Colonic mucosa (tissue), 4 donors: ENCODE measurements at regions not wholly inside any gene's neighbourhood (a gene's known extent, or its start where the extent isn't known, plus 50 kb on each side); places are given as distances from the start of the nearest gene placed in this dataset.

Experiments used
- DNase-seq: peaks from one replicate; pipeline ENCODE4 v3.0.0-alpha.2; 2020
- H3K27ac ChIP-seq: fragments of 200-600 bp; one replicate; pipeline ENCODE4 v1.8.0; 2021
- H3K27me3 ChIP-seq: fragments of 200-600 bp; one replicate; pipeline ENCODE4 v1.8.0; 2021
- H3K36me3 ChIP-seq: fragments of 200-600 bp; one replicate; pipeline ENCODE4 v1.8.0; 2021
- H3K4me1 ChIP-seq: fragments of 200-600 bp; one replicate; pipeline ENCODE4 v1.8.0; 2021; ENCODE audit warnings: mild to moderate bottlenecking
- H3K4me3 ChIP-seq: fragments of 200-600 bp; one replicate; pipeline ENCODE4 v1.8.0; 2021
- H3K9ac ChIP-seq, 2 donors: one replicate each; pipeline ENCODE4 v1.7.0; 2013; ENCODE audit warnings: control low read depth in 2 of 2, low read depth in 2 of 2, low read length in 2 of 2
- H3K9me3 ChIP-seq: fragments of 200-600 bp; one replicate; pipeline ENCODE4 v1.8.0; 2021
- CTCF ChIP-seq: fragments of 200-600 bp; IDR thresholded peaks from one replicate; pipeline ENCODE4 v1.8.0; 2022; ENCODE audit warnings: antibody characterized with exemption, mild to moderate bottlenecking
- intact Hi-C: fragments of 100-400 bp; cut with DNase I; formaldehyde crosslinking; loops from one replicate; pipeline ENCODE4 v1.14.1; 2022
- donor health status: healthy.
- donor health status: DM: no; HTN: no; CAD: no.
- donor health status: DM: no; HTN: no; CAD: no.

- TF ChIP-seq CTCF: no peak
- no peak overlapping the region for H3K4me3 ChIP-seq
- no peak for DNase-seq
- no peaks in the 10 kb centered on the region for H3K27me3 ChIP-seq
- H3K9ac ChIP-seq: no peak overlapping the region
- no peak overlapping the region for H3K27ac ChIP-seq
- H3K9me3 ChIP-seq: no peaks in the 10 kb centered on the region
- intact Hi-C loops: loop anchor here (10.0 kb wide), 1 partner anchor 213 kb away; no protein-coding TSS in a partner anchor
- H3K36me3 ChIP-seq: no peaks in the 10 kb centered on the region
- H3K4me1 ChIP-seq: no peaks in the 10 kb centered on the region
Measured at GRCh38 chr7:80287400-80288174, 153.0 kb downstream of the GNAI1 start.

GRCh38 chr7:80286611-80287010, 152.0 kb downstream of the GNAI1 start:
- no peaks in the 10 kb centered on the region for H3K36me3 ChIP-seq
- intact Hi-C loops: loop anchor here (10.0 kb wide), 1 partner anchor 212 kb away; no protein-coding TSS in a partner anchor
- H3K9ac ChIP-seq: no peak overlapping the region
- no peak overlapping the region for H3K27ac ChIP-seq
- H3K9me3 ChIP-seq: no peaks in the 10 kb centered on the region
- TF ChIP-seq CTCF: no peak
- H3K4me1 ChIP-seq: no peaks in the 10 kb centered on the region
- H3K4me3 ChIP-seq: no peak overlapping the region
- no peak for DNase-seq
- no peaks in the 10 kb centered on the region for H3K27me3 ChIP-seq

GRCh38 chr7:80284855-80285254, 150.2 kb downstream of the GNAI1 start:
- no peak overlapping the region for H3K27ac ChIP-seq
- H3K36me3 ChIP-seq: no peaks in the 10 kb centered on the region
- H3K9me3 ChIP-seq: no peaks in the 10 kb centered on the region
- H3K9ac ChIP-seq: no peak overlapping the region
- intact Hi-C loops: loop anchor here (10.0 kb wide), 1 partner anchor 210 kb away; no protein-coding TSS in a partner anchor
- DNase-seq: no peak
- H3K4me3 ChIP-seq: no peak overlapping the region
- H3K27me3 ChIP-seq: no peaks in the 10 kb centered on the region
- H3K4me1 ChIP-seq: no peaks in the 10 kb centered on the region
- no peak for TF ChIP-seq CTCF

- intact Hi-C loops: loop anchor here (10.0 kb wide), 1 partner anchor 205 kb away; no protein-coding TSS in a partner anchor
- Histone ChIP-seq H3K4me1 (no peaks in the 10 kb centered on the region), H3K36me3 (no peaks in the 10 kb centered on the region), H3K9ac (no peak overlapping the region), H3K27me3 (no peaks in the 10 kb centered on the region), H3K9me3 (no peaks in the 10 kb centered on the region), H3K27ac (no peak overlapping the region), H3K4me3 (no peak overlapping the region)
- TF ChIP-seq CTCF: no peak
- DNase-seq: no peak
Measured at GRCh38 chr7:80279760-80280159, 145.1 kb downstream of the GNAI1 start.

- Histone ChIP-seq H3K9me3 (no peaks in the 10 kb centered on the region), H3K27ac (no peak overlapping the region), H3K4me3 (no peak overlapping the region), H3K27me3 (no peaks in the 10 kb centered on the region), H3K9ac (no peak overlapping the region), H3K4me1 (no peaks in the 10 kb centered on the region), H3K36me3 (no peaks in the 10 kb centered on the region)
- no peak for DNase-seq
- no peak for TF ChIP-seq CTCF
- intact Hi-C loops: no loop called here
Measured at GRCh38 chr7:80278737-80279136, 144.1 kb downstream of the GNAI1 start.
